T-helper 2 cell treated with Interferon-gamma antibody and Interleukin-4, amounts not matched to agents 5 μg/mL and 100 μg/mL, for 36 hours (primary cell): ENCODE measurements at regions not wholly inside any gene's neighbourhood (a gene's known extent, or its start where the extent isn't known, plus 50 kb on each side); places are given as distances from the start of the nearest gene placed in this dataset.

Experiments
- DNase-seq: peaks from one replicate; pipeline ENCODE4 v3.0.0; 2021; ENCODE audit warnings: low spot score
- H3K27ac Mint-ChIP-seq: one replicate; pipeline ENCODE4 v1.8.0; 2021; ENCODE audit warnings: mild to moderate bottlenecking, mixed read lengths
- H3K27me3 Mint-ChIP-seq: one replicate; pipeline ENCODE4 v1.8.0; 2021; ENCODE audit warnings: low read depth, mixed read lengths
- H3K36me3 Mint-ChIP-seq: one replicate; pipeline ENCODE4 v1.8.0; 2021; ENCODE audit warnings: low read depth, mixed read lengths
- H3K4me1 Mint-ChIP-seq: one replicate; pipeline ENCODE4 v1.8.0; 2021; ENCODE audit warnings: low read depth, mixed read lengths
- H3K4me3 Mint-ChIP-seq: one replicate; pipeline ENCODE4 v1.8.0; 2022; ENCODE audit warnings: mild to moderate bottlenecking, moderate library complexity, mixed read lengths
- H3K9me3 Mint-ChIP-seq: one replicate; pipeline ENCODE4 v1.8.0; 2021; ENCODE audit warnings: mixed read lengths

DNA sequence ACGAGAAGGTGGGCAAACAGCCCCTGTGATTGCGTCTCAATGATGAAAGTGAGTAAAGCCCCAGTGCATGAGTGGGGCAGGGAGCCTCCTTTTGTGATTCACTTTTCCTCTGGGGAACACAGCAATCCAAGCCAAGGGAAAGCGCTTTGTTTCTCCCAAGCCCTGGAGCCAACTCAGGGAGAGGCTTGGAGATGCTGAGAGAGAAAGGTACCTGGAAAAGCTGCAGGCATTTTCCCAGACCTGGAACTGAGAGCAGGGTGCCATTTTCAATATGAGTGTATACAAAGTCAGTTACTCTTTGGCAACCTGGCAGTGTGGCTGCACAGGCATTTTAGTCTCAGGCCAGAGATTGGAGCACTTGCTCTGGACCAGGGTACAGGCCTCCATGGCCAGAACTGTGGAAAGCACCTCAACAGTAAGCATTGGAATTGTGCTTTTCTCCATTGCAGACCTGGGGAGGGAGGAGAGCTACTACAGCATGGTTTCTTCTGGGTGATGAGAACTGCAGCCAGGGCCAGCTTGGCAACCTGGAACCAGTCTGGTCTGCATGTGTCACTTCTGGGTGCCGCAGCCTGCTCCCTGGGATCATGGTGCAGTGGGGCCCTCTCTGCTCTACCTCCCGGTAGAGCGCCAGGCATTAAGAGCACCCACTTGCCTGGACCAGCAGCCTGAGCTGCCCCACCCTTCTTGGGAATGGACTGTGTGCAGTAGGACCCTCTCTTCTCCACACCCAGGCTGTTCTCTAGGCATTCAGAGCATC, 89.0 kb upstream of the CDH5 start:
- Mint-ChIP-seq H3K4me1 (peaks cover 3% of the 10 kb centered on the region), H3K9me3 (peaks cover 4% of the 10 kb centered on the region), H3K27me3 (peaks cover 9% of the 10 kb centered on the region), H3K4me3 (no peak overlapping the region), H3K36me3 (no peaks in the 10 kb centered on the region), H3K27ac (no peak overlapping the region)
- DNase-seq, result no peak

GRCh38 chr16:66275775-66276428, 90.6 kb upstream of the CDH5 start:
- peaks cover 9% of the 10 kb centered on the region for H3K27me3 Mint-ChIP-seq

DNA sequence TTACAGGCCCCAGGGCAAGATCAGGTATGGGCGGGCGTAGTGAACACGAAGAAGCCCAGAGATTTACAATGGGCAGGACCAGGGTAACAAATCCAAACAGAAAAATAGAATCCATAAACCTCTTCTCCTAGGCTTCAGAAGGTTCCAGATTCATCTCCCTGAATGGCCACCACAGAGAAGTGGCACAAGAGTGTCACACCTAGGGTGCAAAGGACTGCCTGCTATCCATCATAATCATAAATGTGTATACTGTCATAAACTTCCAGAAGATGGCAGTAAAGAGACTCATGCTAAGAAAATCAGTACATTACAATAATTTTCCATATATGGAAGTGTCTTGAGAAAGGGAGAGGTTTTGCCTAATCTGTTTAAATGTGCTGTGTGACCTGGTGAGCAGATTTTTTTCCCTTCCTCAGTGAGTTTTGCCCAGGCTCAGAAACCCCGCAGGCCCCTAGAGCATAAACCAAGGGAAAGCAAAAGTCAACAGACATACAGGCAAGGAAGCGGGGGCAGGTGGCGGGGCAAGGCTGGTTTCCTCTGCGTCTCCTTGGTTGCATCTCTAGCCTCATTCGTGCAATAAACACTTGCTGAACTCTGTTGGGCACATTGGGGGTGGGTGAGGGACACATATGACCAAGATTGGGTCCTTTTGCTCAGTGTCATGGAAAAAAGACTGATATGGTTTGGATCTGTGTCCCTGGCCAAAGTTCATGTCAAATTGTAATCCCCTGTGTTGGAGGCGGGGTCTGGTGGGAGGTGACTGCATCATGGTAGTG, 92.0 kb upstream of the CDH5 start:
- peaks cover 8% of the 10 kb centered on the region for H3K27me3 Mint-ChIP-seq
- H3K4me3 Mint-ChIP-seq, result no peak overlapping the region
- H3K36me3 Mint-ChIP-seq, result no peaks in the 10 kb centered on the region
- H3K9me3 Mint-ChIP-seq, result peaks cover 4% of the 10 kb centered on the region
- H3K27ac Mint-ChIP-seq, result no peak overlapping the region
- DNase-seq, result no peak
- peaks cover 6% of the 10 kb centered on the region for H3K4me1 Mint-ChIP-seq

More at GRCh38 chr16:66275775-66276428, 90.6 kb upstream of the CDH5 start:
- Mint-ChIP-seq H3K27ac (no peak overlapping the region), H3K4me3 (no peak overlapping the region), H3K4me1 (peaks cover 4% of the 10 kb centered on the region), H3K9me3 (peaks cover 4% of the 10 kb centered on the region), H3K36me3 (no peaks in the 10 kb centered on the region)
- no peak for DNase-seq

DNA sequence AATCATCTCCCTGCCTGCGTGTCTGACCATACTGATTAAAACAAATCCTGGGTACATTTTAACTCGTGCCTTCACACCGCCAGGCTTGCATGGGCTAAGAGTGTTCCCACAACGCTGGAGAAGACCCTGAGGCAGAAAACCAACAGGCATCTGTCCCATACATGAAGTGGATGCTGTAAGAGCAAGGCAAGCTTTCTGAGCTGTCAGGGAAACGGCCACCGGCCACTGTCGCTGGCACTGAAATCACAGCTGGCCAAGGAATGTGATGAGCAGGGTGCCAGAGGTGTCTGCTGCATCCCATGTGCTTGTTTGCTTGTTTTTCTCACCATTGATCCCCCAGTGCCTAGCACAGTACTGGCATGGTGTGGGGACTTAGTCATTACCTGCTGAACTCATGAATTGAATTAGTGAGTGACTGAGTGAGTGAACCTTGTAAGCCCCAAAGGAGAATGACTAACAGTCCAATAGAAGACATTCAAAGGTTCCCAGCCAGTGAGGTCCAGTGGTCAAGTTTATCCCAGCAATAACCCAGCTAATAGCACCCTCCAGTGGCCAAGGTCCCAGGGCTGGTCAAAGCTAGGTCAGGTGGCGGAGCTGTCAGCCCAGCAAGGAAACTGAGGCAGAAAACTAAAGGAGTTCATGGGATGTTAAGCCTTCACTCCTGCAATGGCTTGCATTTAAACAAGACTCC, 92.7 kb upstream of the CDH5 start:
- Mint-ChIP-seq H3K27me3 (peaks cover 13% of the 10 kb centered on the region), H3K4me1 (peaks cover 6% of the 10 kb centered on the region), H3K4me3 (no peak overlapping the region), H3K36me3 (no peaks in the 10 kb centered on the region), H3K27ac (no peak overlapping the region), H3K9me3 (peaks cover 4% of the 10 kb centered on the region)
- DNase-seq, result no peak

- no peaks in the 10 kb centered on the region for H3K36me3 Mint-ChIP-seq
- peaks cover 6% of the 10 kb centered on the region for H3K4me1 Mint-ChIP-seq
- peaks cover 4% of the 10 kb centered on the region for H3K9me3 Mint-ChIP-seq
- H3K27ac Mint-ChIP-seq, result no peak overlapping the region
- peaks cover 16% of the 10 kb centered on the region for H3K27me3 Mint-ChIP-seq
- H3K4me3 Mint-ChIP-seq, result no peak overlapping the region
- no peak for DNase-seq
Measured at GRCh38 chr16:66273053-66273452, 93.4 kb upstream of the CDH5 start.

DNA sequence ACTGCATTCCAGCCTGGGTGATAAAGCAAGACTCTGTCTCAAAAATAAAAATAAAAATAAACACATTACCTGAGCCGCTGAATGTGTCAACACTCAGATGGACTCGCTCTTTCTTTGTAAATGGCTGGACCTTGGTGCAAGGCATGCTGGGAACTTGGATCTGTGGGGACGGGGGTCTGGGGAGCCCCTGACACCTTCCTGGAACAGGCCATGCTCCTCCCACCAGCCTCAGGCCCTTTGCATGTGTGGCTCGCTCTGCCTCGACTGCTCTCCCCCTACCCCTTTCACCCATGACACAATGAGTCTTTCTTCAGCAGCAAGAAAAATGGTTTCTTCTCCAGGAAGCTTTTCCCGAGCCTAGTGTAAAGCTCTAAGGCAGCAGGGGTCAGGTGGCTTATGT, 94.0 kb upstream of the CDH5 start:
- H3K27ac Mint-ChIP-seq, result no peak overlapping the region
- no peaks in the 10 kb centered on the region for H3K36me3 Mint-ChIP-seq
- peaks cover 4% of the 10 kb centered on the region for H3K9me3 Mint-ChIP-seq
- H3K27me3 Mint-ChIP-seq, result peaks cover 22% of the 10 kb centered on the region
- DNase-seq, result no peak
- no peak overlapping the region for H3K4me3 Mint-ChIP-seq
- H3K4me1 Mint-ChIP-seq, result peaks cover 6% of the 10 kb centered on the region

DNA sequence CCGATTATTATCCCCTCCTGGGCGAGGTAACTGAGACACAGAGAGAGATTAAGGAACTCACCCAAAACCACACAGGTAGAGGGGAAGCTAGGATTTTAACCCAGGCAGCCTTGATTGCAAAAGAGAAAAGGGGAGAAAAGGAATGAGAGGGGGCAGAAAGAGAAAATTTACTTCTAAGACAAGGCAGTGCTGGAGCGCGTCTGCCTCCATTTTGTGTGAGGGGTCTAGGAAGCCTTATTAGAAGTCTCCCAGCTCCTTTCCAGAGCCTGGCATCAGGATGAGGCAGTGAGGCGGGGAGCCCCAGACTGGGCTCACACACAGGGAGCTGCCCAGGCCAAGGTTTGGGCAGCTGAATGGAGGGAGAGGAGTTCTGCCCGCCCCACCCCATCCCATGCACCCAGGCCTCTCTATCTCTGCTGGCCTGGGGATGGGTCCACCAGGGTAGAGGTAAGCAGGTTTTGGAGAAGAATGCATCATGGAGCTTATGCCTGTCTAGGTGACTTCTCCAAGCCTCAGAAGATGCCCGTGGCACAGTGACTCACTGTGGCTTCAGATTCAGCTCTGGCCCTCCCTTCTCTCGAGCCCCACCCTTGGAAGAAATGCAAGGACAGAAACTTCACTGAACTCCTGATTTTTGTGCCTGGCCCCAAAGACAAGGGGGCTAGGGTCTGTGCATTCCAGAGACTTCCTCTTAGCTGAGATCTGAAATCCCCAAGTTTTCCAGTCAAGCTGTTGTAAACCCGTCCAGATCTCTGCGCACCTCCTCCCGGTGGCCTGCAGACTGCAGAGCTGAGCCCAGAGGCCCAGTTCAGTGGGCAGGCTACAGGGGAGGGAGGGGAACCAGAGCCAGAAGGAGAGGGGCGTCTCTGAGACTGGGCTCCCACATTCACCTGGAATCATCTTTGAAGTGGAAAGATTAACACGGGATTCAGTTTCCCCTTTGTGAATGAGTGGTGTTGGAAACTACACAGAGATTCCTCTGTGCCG, 95.1 kb upstream of the CDH5 start:
- no peak overlapping the region for H3K27ac Mint-ChIP-seq
- no peak overlapping the region for H3K4me3 Mint-ChIP-seq
- no peak for DNase-seq
- peaks cover 2% of the 10 kb centered on the region for H3K9me3 Mint-ChIP-seq
- no peaks in the 10 kb centered on the region for H3K36me3 Mint-ChIP-seq
- H3K27me3 Mint-ChIP-seq, result peaks cover 29% of the 10 kb centered on the region
- peaks cover 9% of the 10 kb centered on the region for H3K4me1 Mint-ChIP-seq

DNA sequence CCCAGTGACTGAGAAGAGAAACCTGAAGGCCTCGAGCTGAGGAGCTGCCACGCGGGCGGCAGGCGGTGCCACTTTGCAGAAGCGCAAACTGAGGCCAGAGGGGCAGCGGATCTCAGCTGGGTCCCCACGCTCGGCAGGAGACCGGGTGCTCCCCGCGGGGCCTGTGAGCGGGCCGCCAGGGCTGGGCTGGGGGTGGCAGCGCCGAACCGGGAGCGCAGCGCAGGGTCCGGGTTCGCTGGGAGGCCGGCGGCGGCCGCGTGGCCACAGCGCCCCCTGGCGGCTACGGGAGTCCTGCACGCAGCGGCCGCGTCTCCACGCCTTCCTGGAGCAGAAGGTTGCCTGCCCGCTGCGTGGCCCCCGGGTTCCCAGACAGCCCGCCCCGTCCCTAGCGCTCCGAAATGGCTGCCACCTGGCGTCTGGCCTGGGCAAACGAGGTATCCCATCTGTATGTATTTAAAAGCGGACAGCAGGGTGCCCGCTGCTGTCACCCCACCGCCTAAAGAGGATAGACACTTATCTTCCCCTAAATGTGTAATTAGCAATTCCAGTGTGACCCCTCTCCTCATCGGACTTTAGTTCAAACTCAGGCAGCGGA, 96.1 kb upstream of the CDH5 start:
- no peak overlapping the region for H3K4me3 Mint-ChIP-seq

GRCh38 chr16:66269617-66270332, 96.7 kb upstream of the CDH5 start:
- H3K4me3 Mint-ChIP-seq, result no peak overlapping the region
- peaks cover 32% of the 10 kb centered on the region for H3K27me3 Mint-ChIP-seq
- no peak for DNase-seq
- no peaks in the 10 kb centered on the region for H3K9me3 Mint-ChIP-seq
- H3K4me1 Mint-ChIP-seq, result peaks cover 9% of the 10 kb centered on the region
- no peak overlapping the region for H3K27ac Mint-ChIP-seq
- H3K36me3 Mint-ChIP-seq, result no peaks in the 10 kb centered on the region

More for the DNA sequence above, 96.1 kb upstream of the CDH5 start:
- H3K4me1 Mint-ChIP-seq, result peaks cover 9% of the 10 kb centered on the region
- no peak overlapping the region for H3K27ac Mint-ChIP-seq
- no peaks in the 10 kb centered on the region for H3K9me3 Mint-ChIP-seq
- DNase-seq, result peak; percentile 49
- H3K36me3 Mint-ChIP-seq, result no peaks in the 10 kb centered on the region
- peaks cover 32% of the 10 kb centered on the region for H3K27me3 Mint-ChIP-seq

DNA sequence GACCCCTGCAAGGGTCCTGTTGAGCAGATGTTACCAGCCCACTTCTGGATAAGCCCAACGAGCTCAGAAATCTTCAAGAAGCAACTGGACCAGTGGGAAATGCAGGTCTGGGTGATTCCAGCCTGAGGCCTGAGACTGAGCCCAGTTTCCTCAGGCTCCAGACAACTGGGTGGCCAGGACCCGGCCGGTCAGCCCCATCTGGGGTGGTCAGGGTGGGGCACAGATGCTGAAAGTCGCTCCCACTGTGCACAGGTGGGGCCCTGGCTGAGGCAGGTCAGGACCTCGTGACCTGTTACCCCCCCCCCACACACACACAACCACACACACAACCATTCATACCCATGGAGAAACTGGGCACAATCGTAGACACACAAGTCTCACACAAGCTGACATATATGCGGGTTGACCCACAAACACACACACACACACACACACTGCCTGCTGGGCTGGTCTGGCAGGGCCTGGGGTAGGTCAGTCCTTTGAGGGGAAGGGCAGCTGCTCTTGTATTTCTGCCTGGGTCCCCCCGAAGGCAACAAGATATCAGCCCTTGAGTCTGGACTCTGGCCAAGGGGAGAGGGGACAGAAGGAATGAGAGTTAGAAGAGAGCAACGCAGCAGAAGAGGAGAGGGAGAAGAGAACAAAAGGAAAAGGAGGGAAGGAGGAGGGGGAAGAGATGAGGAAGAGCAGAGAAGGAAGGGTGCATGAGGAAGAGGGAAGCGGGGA, 99.0 kb upstream of the CDH5 start:
- peaks cover 6% of the 10 kb centered on the region for H3K4me1 Mint-ChIP-seq
- no peak overlapping the region for H3K27ac Mint-ChIP-seq
- no peaks in the 10 kb centered on the region for H3K36me3 Mint-ChIP-seq
- no peaks in the 10 kb centered on the region for H3K9me3 Mint-ChIP-seq
- DNase-seq, result no peak
- H3K4me3 Mint-ChIP-seq, result no peak overlapping the region
- H3K27me3 Mint-ChIP-seq, result peaks cover 30% of the 10 kb centered on the region

DNA sequence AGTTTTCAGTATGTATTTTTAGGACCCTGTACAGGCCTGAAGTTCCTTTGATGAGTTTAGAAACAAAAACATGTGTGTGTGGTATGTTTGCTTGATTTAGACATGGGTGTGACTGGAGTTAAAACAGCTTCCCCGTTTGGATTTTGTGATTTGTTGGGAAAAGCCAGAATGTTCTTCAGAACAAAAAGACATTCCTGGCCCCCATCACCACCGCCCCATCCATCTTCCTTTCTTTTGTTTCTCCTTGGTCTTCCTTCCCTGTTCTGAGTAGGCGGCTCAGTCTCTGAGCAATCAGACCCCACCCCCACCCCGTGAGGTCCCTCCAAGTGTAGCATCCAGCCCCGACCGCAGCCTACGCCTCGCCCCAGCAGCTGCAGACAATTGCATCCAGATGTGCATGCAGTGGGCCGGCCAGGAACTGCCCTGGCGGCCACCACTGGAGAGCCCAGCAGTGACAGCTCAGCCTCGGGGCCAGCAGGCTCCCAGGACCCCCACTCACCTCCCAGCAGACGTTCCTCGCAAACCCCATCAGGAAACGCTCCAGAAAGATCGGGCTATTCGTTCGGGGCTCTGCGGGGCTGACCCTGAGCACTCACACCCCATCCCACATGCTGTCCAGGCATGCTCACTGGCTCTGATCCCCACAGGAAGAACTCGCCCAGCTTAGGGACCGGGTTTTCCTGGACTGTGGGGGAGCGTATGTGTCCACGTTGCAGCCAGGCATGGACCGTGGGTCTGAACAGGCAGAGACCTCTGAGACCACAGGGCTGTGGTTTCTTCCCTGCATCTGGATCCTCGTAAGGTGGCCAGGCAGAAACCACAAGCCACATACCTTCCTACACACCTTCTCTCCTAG, 99.8 kb upstream of the CDH5 start:
- peaks cover 6% of the 10 kb centered on the region for H3K4me1 Mint-ChIP-seq
- peaks cover 30% of the 10 kb centered on the region for H3K27me3 Mint-ChIP-seq
- no peaks in the 10 kb centered on the region for H3K9me3 Mint-ChIP-seq
- no peak overlapping the region for H3K27ac Mint-ChIP-seq
- DNase-seq, result no peak
- H3K4me3 Mint-ChIP-seq, result no peak overlapping the region
- no peaks in the 10 kb centered on the region for H3K36me3 Mint-ChIP-seq
